ENCODE measurements at regions not wholly inside any gene's neighbourhood (a gene's known extent, or its start where the extent isn't known, plus 50 kb on each side); places are given as distances from the start of the nearest gene placed in this dataset.

- no peak for DNase-seq (ENCODE audit: low spot score)
- H3K9ac ChIP-seq (ENCODE audit: low read depth in 1 of 2, low read length in 2 of 2) = no peak overlapping the region
- no peaks in the 10 kb centered on the region for H3K27me3 ChIP-seq (ENCODE audit: control insufficient read depth in 4 of 4, insufficient read depth in 4 of 4, low read length in 3 of 4)
- no peak overlapping the region for H3K27ac ChIP-seq (ENCODE audit: low read depth in 1 of 2, low read length in 2 of 2)
- no peaks in the 10 kb centered on the region for H3K36me3 ChIP-seq (ENCODE audit: control insufficient read depth in 4 of 4, insufficient read depth in 3 of 4, low read depth in 1 of 4, low read length in 3 of 4)
- WGBS = 89% methylated on average over 8 of the region's 8 CpGs
- H3K4me3 ChIP-seq (ENCODE audit: low read depth in 1 of 3, low read length in 3 of 3) = no peak overlapping the region
- TF ChIP-seq CTCF (IDR thresholded peaks at IDR 0.05; ENCODE audit: low read depth, low read length, missing input control) (no peak), JUND (IDR thresholded peaks at IDR 0.05) (no peak), YY1 (IDR thresholded peaks at IDR 0.05) (no peak), EGR1 (IDR thresholded peaks at IDR 0.05; ENCODE audit: low read depth in 2 of 2) (no peak), ZBTB33 (IDR thresholded peaks at IDR 0.05) (no peak), FOXA2 (IDR thresholded peaks at IDR 0.05) (no peak), RAD21 (IDR thresholded peaks at IDR 0.05) (no peak), MAX (IDR thresholded peaks at IDR 0.05) (no peak), HNF4G (IDR thresholded peaks at IDR 0.05) (no peak), FOXA1 (IDR thresholded peaks at IDR 0.05) (no peak), RXRA (IDR thresholded peaks at IDR 0.05) (no peak), ATF3 (IDR thresholded peaks at IDR 0.05) (no peak), SP1 (IDR thresholded peaks at IDR 0.05) (no peak), TAF1 (conservative IDR thresholded peaks at IDR 0.05) (no peak), NR2F2 (IDR thresholded peaks at IDR 0.05) (no peak), GABPA (IDR thresholded peaks at IDR 0.05 in 1 of 2, conservative IDR thresholded peaks at IDR 0.05 in 1 of 2) (no peak), HNF4A (conservative IDR thresholded peaks at IDR 0.05) (no peak)
- H3K4me1 ChIP-seq (ENCODE audit: control insufficient read depth in 4 of 4, insufficient read depth in 4 of 4, low read length in 3 of 4) = no peaks in the 10 kb centered on the region
- H3K9me3 ChIP-seq (ENCODE audit: control insufficient read depth in 4 of 4, low read length in 3 of 4) = no peaks in the 10 kb centered on the region
Observed at GRCh38 chr3:4241595-4242170, 61.5 kb upstream of the SETMAR start.

GRCh38 chr3:4245671-4246070, 57.5 kb upstream of the SETMAR start:
- 77% methylated on average over 9 of the region's 9 CpGs for WGBS

More at GRCh38 chr3:4245671-4246070, 57.5 kb upstream of the SETMAR start:
- Histone ChIP-seq H3K9me3 (ENCODE audit: control insufficient read depth in 4 of 4, low read length in 3 of 4) (no peaks in the 10 kb centered on the region), H3K4me3 (ENCODE audit: low read depth in 1 of 3, low read length in 3 of 3) (no peak overlapping the region), H3K36me3 (ENCODE audit: control insufficient read depth in 4 of 4, insufficient read depth in 3 of 4, low read depth in 1 of 4, low read length in 3 of 4) (no peaks in the 10 kb centered on the region), H3K4me1 (ENCODE audit: control insufficient read depth in 4 of 4, insufficient read depth in 4 of 4, low read length in 3 of 4) (no peaks in the 10 kb centered on the region), H3K27me3 (ENCODE audit: control insufficient read depth in 4 of 4, insufficient read depth in 4 of 4, low read length in 3 of 4) (no peaks in the 10 kb centered on the region), H3K9ac (ENCODE audit: low read depth in 1 of 2, low read length in 2 of 2) (no peak overlapping the region), H3K27ac (ENCODE audit: low read depth in 1 of 2, low read length in 2 of 2) (no peak overlapping the region)
- TF ChIP-seq HNF4A (conservative IDR thresholded peaks at IDR 0.05) (no peak), JUND (IDR thresholded peaks at IDR 0.05) (no peak), MAX (IDR thresholded peaks at IDR 0.05) (no peak), RAD21 (IDR thresholded peaks at IDR 0.05) (no peak), HNF4G (IDR thresholded peaks at IDR 0.05) (no peak)
- no peak for DNase-seq (ENCODE audit: low spot score)
